K562 (cell line): ENCODE measurements at regions not wholly inside any gene's neighbourhood (a gene's known extent, or its start where the extent isn't known, plus 50 kb on each side); places are given as distances from the start of the nearest gene placed in this dataset.

Experiments
- ATAC-seq: fragments of 200-7000 bp; cut with Tn5 transposase; 3 replicates; pipeline ENCODE4 v1.9.1; 2020; ENCODE audit warnings: moderate library complexity
- BruUV-seq: library from RNA; stranded (reverse); fragments of 400-500 nt; replicated peaks from 2 replicates; lab custom pipeline; 2021; lab: Mats Ljungman, UMichigan
- CTCF ChIA-PET: fragments of 300-600 bp; formaldehyde crosslinking; extraction: SDS; loops from one replicate; lab custom pipeline; 2021; ENCODE audit warnings: low intra/inter-chr PET ratio; lab: Yijun Ruan, JAX
- POLR2A ChIA-PET: fragments of 300-600, 350-650 bp; sonication (Branson Sonifier 250); formaldehyde crosslinking; extraction: SDS; loops from one replicate; lab custom pipeline; 2021; ENCODE audit warnings: antibody characterized with exemption, inconsistent platforms; lab: Yijun Ruan, JAX
- DNase-seq, 4 experiments: peaks; one replicate each; pipeline versions ENCODE4 v3.0.0 to v3.0.0-alpha.2; 2011 to 2018; ENCODE audit warnings: low spot score in 3 of 4, mixed read lengths in 3 of 4; ENCODE audit errors: extremely low read depth in 1 of 4
- FAIRE-seq: peaks from 2 replicates; lab custom pipeline; 2011; peaks lifted over from hg19 to GRCh38; lab: Jason Lieb, UNC
- H2AFZ ChIP-seq: 2 replicates; pipeline ENCODE4 v1.6.0; 2011; ENCODE audit warnings: low read depth, low read length, control low read depth, inconsistent platforms
- H3K27ac ChIP-seq: fragments of 200-600 bp; 3 replicates; pipeline ENCODE4 v1.8.0; 2011; ENCODE audit warnings: low read depth, mild to moderate bottlenecking, control low read depth, inconsistent platforms, low read length, moderate library complexity, mixed read lengths; ENCODE audit errors: extremely low read depth
- H3K27me3 ChIP-seq, 2 experiments: fragments of 300-600 bp in 1 of 2; 2 replicates in 1 of 2; 3 replicates in 1 of 2; pipeline versions ENCODE4 v1.6.0 to v1.8.0; 2011; ENCODE audit warnings: inconsistent platforms in 2 of 2, low read length in 2 of 2, mild to moderate bottlenecking in 1 of 2, mixed read lengths in 1 of 2, moderate library complexity in 1 of 2; ENCODE audit not compliant: control insufficient read depth in 2 of 2, insufficient read depth in 2 of 2
- H3K36me3 ChIP-seq: fragments of 300-600 bp; 3 replicates; pipeline ENCODE4 v1.8.0; 2011; ENCODE audit warnings: mild to moderate bottlenecking, low read length, inconsistent platforms; ENCODE audit not compliant: control insufficient read depth, insufficient read depth
- H3K4me1 ChIP-seq, 2 experiments: fragments of 200-600 bp in 1 of 2; replicated peaks in 1 of 2; 2 replicates in 1 of 2; 3 replicates in 1 of 2; pipeline versions ENCODE4 v1.5.1 to v1.8.0; 2011; ENCODE audit warnings: inconsistent platforms in 2 of 2, low read length in 2 of 2, mild to moderate bottlenecking in 1 of 2, mixed read lengths in 1 of 2, moderate library complexity in 1 of 2; ENCODE audit not compliant: control insufficient read depth in 2 of 2, insufficient read depth in 2 of 2
- H3K4me2 ChIP-seq: 2 replicates; pipeline ENCODE4 v1.6.1; 2011; ENCODE audit warnings: low read length, control low read depth, inconsistent platforms, mixed read lengths; ENCODE audit not compliant: insufficient read depth
- H3K4me3 ChIP-seq: fragments of 200-600 bp; sonication (generic), shearing (Covaris generic); 2 replicates; pipeline ENCODE4 v1.5.1; 2016; ENCODE audit warnings: control low read depth, inconsistent platforms
- H3K79me2 ChIP-seq: fragments of 200-600 bp; 3 replicates; pipeline ENCODE4 v1.8.0; 2011; ENCODE audit warnings: low read length, inconsistent platforms; ENCODE audit not compliant: control insufficient read depth, insufficient read depth
- H3K9ac ChIP-seq, 2 experiments: 2 replicates each; pipeline versions ENCODE4 v1.6.0 to v1.6.1; 2011; ENCODE audit warnings: low read depth in 2 of 2, low read length in 2 of 2, control low read depth in 1 of 2, inconsistent platforms in 1 of 2, mild to moderate bottlenecking in 1 of 2, mixed read lengths in 1 of 2; ENCODE audit not compliant: insufficient read depth in 1 of 2
- H3K9me1 ChIP-seq: one replicate; pipeline ENCODE4 v1.6.0; 2011; ENCODE audit warnings: inconsistent platforms, mild to moderate bottlenecking, low read length, moderate library complexity; ENCODE audit not compliant: control insufficient read depth, insufficient read depth
- H3K9me3 ChIP-seq: replicated peaks from 2 replicates; pipeline ENCODE4 v1.5.1; 2011; ENCODE audit warnings: low read depth, low read length, inconsistent platforms; ENCODE audit not compliant: control insufficient read depth, insufficient read depth
- H4K20me1 ChIP-seq: replicated peaks from 2 replicates; pipeline ENCODE4 v1.6.1; 2011; ENCODE audit warnings: low read length, inconsistent platforms, mixed read lengths; ENCODE audit not compliant: control insufficient read depth, insufficient read depth
- FOXJ2 ChIP-seq: fragments of 200-800 bp; sonication (Bioruptor generic); IDR thresholded peaks from 2 replicates; pipeline ENCODE4 v1.6.1; 2016; ENCODE audit warnings: missing genetic modification characterization, missing compliant biosample characterization
- NFE2L1 ChIP-seq: fragments of 450-650 bp; IDR thresholded peaks from 2 replicates; pipeline ENCODE4 v1.6.1; 2016; ENCODE audit warnings: missing genetic modification characterization, low read depth, mild to moderate bottlenecking, missing compliant biosample characterization, moderate library complexity, borderline replicate concordance
- PRPF4 ChIP-seq: fragments of 200-400 bp; formaldehyde crosslinking; IDR thresholded peaks from one replicate; pipeline ENCODE4 v1.6.1; 2017; ENCODE audit warnings: low read length, low read depth, mild to moderate bottlenecking; ENCODE audit not compliant: insufficient read depth, poor library complexity, severe bottlenecking
- SAFB2 ChIP-seq: fragments of 200-400 bp; formaldehyde crosslinking; IDR thresholded peaks from 2 replicates; pipeline ENCODE4 v1.6.1; 2018; ENCODE audit warnings: borderline replicate concordance, low read length, low read depth, moderate library complexity; ENCODE audit not compliant: severe bottlenecking
- SRSF7 ChIP-seq: fragments of 200-400 bp; formaldehyde crosslinking; optimal IDR thresholded peaks from 2 replicates; pipeline ENCODE3; 2017; ENCODE audit warnings: mild to moderate bottlenecking, low read depth, low read length
- ZFP30 ChIP-seq: fragments of 250-450 bp; sonication (Bioruptor Pico); IDR thresholded peaks from 2 replicates; pipeline ENCODE4 v1.8.0; 2022; ENCODE audit warnings: moderate library complexity, mild to moderate bottlenecking, inconsistent platforms, borderline replicate concordance
- ZNF408 ChIP-seq: fragments of 250-450 bp; sonication (Bioruptor Pico); IDR thresholded peaks from 2 replicates; pipeline ENCODE4 v1.4.0; 2020; ENCODE audit warnings: low read depth, mild to moderate bottlenecking, moderate library complexity
- WGBS: fragments of 100-300 bp; shearing (Covaris generic); methylation state at CpG from one replicate; pipeline ENCODE4 v1.1.6; 2016; ENCODE audit warnings: low coverage, mixed read lengths; ENCODE audit not compliant: insufficient coverage; ENCODE audit errors: missing lambda C conversion rate; 5-methylcytosine and 5-hydroxymethylcytosine counted together
- in situ Hi-C: fragments of 300-500 bp; cut with MboI; formaldehyde crosslinking; loops from 4 replicates; pipeline ENCODE4 v1.15.0; 2018; ENCODE audit warnings: inconsistent platforms, mixed read lengths
- intact Hi-C: fragments of 100-400 bp; cut with micrococcal nuclease; formaldehyde crosslinking; loops from 2 replicates; pipeline ENCODE4 v1.14.2; 2022
- TF ChIP-seq, protein P1 (sequence below): fragments of 450-650 bp; conservative IDR thresholded peaks from 2 replicates; pipeline ENCODE4 v1.6.1; 2016; ENCODE audit warnings: missing genetic modification characterization, low read depth, mild to moderate bottlenecking, missing compliant biosample characterization, moderate library complexity

DNA sequence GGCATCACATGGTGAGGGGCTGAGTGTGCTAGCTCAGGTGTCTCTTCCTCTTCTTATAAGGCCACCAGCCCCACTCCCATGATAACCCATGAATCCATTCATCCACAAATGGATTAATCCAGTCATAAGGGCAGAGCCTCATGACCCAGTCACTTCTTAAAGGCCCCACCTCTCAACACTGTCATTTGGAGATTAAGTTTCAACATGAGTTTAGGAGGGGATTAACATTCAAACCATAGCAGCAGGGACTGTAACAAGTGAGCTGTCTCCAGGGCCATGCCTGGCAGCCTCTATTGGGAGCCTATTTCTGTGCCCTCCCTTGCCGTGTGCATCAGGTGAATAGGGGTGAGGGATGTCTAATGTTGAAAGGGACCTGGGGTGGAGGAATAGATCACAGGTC lies 77.5 kb downstream of the CHRD start:
- no peak overlapping the region for H3K9ac ChIP-seq
- ChIA-PET POLR2A (no interaction called here), CTCF (no interaction called here)
- H3K27ac ChIP-seq = no peak overlapping the region
- H3K79me2 ChIP-seq = no peaks in the 10 kb centered on the region
- ATAC-seq (no peak), DNase-seq (no peak), FAIRE-seq (no peak)
- H4K20me1 ChIP-seq = no peaks in the 10 kb centered on the region
- H3K9me1 ChIP-seq = no peaks in the 10 kb centered on the region
- no peaks in the 10 kb centered on the region for H3K9me3 ChIP-seq
- peaks cover 12 to 19% of the 10 kb centered on the region in 2 experiments; a peak in 4 of 5 replicates for H3K27me3 ChIP-seq
- no peak overlapping the region for H3K4me3 ChIP-seq
- no peaks in the 10 kb centered on the region for H3K4me1 ChIP-seq
- in situ Hi-C loops = no loop called here
- WGBS = 18% methylated on average over 1 of the region's 1 CpG
- TF ChIP-seq PRPF4 (no peak), FOXJ2 (tag) (no peak), ZFP30 (CRISPR knock-in tag) (no peak), SRSF7 (no peak), ZNF408 (no peak), SAFB2 (no peak), NFE2L1 (tag) (no peak)
- TF ChIP-seq, protein P1, sequence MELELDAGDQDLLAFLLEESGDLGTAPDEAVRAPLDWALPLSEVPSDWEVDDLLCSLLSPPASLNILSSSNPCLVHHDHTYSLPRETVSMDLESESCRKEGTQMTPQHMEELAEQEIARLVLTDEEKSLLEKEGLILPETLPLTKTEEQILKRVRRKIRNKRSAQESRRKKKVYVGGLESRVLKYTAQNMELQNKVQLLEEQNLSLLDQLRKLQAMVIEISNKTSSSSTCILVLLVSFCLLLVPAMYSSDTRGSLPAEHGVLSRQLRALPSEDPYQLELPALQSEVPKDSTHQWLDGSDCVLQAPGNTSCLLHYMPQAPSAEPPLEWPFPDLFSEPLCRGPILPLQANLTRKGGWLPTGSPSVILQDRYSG (tag) = no peak
- intact Hi-C loops = no loop called here
- BruUV-seq = no TSS peak
- no peaks in the 10 kb centered on the region for H3K36me3 ChIP-seq
- H2AFZ ChIP-seq = no peak overlapping the region
- H3K4me2 ChIP-seq = no peak overlapping the region
